ENCODE measurements at regions not wholly inside any gene's neighbourhood (a gene's known extent, or its start where the extent isn't known, plus 50 kb on each side); places are given as distances from the start of the nearest gene placed in this dataset.

- DNase-seq (ENCODE audit: low read depth) = peak; percentile 16
- TF ChIP-seq CTCF (conservative IDR thresholded peaks at IDR 0.05; ENCODE audit: low read depth, low read length) = no peak
These were observed 348.4 kb upstream of the FTMT start for GRCh38 chr5:121503111-121503840.

GRCh38 chr5:121516997-121517396, 334.7 kb upstream of the FTMT start:
- no peak for TF ChIP-seq CTCF (conservative IDR thresholded peaks at IDR 0.05; ENCODE audit: low read depth, low read length)
- DNase-seq (ENCODE audit: low read depth) = no peak
- H3K4me3 ChIP-seq (ENCODE audit: low read depth, low read length) = no peak overlapping the region

More at GRCh38 chr5:121503111-121503840, 348.4 kb upstream of the FTMT start:
- H3K4me3 ChIP-seq (ENCODE audit: low read depth, low read length) = no peak overlapping the region

- DNase-seq (ENCODE audit: low read depth) = no peak
- H3K4me3 ChIP-seq (ENCODE audit: low read depth, low read length) = no peak overlapping the region
- no peak for TF ChIP-seq CTCF (conservative IDR thresholded peaks at IDR 0.05; ENCODE audit: low read depth, low read length)
These were observed 326.0 kb upstream of the FTMT start for GRCh38 chr5:121525706-121526105.

GRCh38 chr5:121526908-121527307, 324.8 kb upstream of the FTMT start:
- TF ChIP-seq CTCF (conservative IDR thresholded peaks at IDR 0.05; ENCODE audit: low read depth, low read length) = no peak
- no peak for DNase-seq (ENCODE audit: low read depth)
- no peak overlapping the region for H3K4me3 ChIP-seq (ENCODE audit: low read depth, low read length)

GRCh38 chr5:121533814-121534213, 317.9 kb upstream of the FTMT start:
- no peak for DNase-seq (ENCODE audit: low read depth)
- no peak overlapping the region for H3K4me3 ChIP-seq (ENCODE audit: low read depth, low read length)
- no peak for TF ChIP-seq CTCF (conservative IDR thresholded peaks at IDR 0.05; ENCODE audit: low read depth, low read length)

- no peak overlapping the region for H3K4me3 ChIP-seq (ENCODE audit: low read depth, low read length)
- TF ChIP-seq CTCF (conservative IDR thresholded peaks at IDR 0.05; ENCODE audit: low read depth, low read length) = no peak
- DNase-seq (ENCODE audit: low read depth) = no peak
These were observed 300.7 kb upstream of the FTMT start for GRCh38 chr5:121550989-121551388.

GRCh38 chr5:121559832-121560231, 291.9 kb upstream of the FTMT start:
- TF ChIP-seq CTCF (conservative IDR thresholded peaks at IDR 0.05; ENCODE audit: low read depth, low read length) = no peak
- H3K4me3 ChIP-seq (ENCODE audit: low read depth, low read length) = no peak overlapping the region
- DNase-seq (ENCODE audit: low read depth) = no peak
